H9 (cell line): ENCODE measurements at regions not wholly inside any gene's neighbourhood (a gene's known extent, or its start where the extent isn't known, plus 50 kb on each side); places are given as distances from the start of the nearest gene placed in this dataset.

Experiments
- DNase-seq: peaks from one replicate; pipeline ENCODE4 v3.0.0-alpha.2; 2017
- H2AFZ ChIP-seq: one replicate; pipeline ENCODE4 v1.6.1; 2013; ENCODE audit warnings: mild to moderate bottlenecking, low read length, control low read depth, moderate library complexity
- H2AK5ac ChIP-seq: 2 replicates; pipeline ENCODE4 v1.6.1; 2013; ENCODE audit warnings: low read length, control low read depth, mixed read lengths; ENCODE audit not compliant: insufficient read length
- H2BK120ac ChIP-seq: one replicate; pipeline ENCODE4 v1.6.1; 2013; ENCODE audit warnings: low read depth, mild to moderate bottlenecking, low read length, control low read depth, inconsistent platforms; ENCODE audit not compliant: poor library complexity, severe bottlenecking
- H2BK12ac ChIP-seq: 2 replicates; pipeline ENCODE4 v1.6.1; 2013; ENCODE audit warnings: low read length, control low read depth, mixed read lengths, low read depth; ENCODE audit not compliant: insufficient read length
- H2BK15ac ChIP-seq: 2 replicates; pipeline ENCODE4 v1.6.1; 2013; ENCODE audit warnings: low read depth, low read length, control low read depth
- H2BK20ac ChIP-seq: one replicate; pipeline ENCODE4 v1.6.1; 2013; ENCODE audit warnings: low read depth, mild to moderate bottlenecking, low read length, control low read depth, inconsistent platforms; ENCODE audit not compliant: poor library complexity, severe bottlenecking
- H2BK5ac ChIP-seq: 2 replicates; pipeline ENCODE4 v1.6.1; 2013; ENCODE audit warnings: low read length, control low read depth, mixed read lengths; ENCODE audit not compliant: insufficient read length
- H3K14ac ChIP-seq: 2 replicates; pipeline ENCODE4 v1.6.1; 2013; ENCODE audit warnings: low read length, control low read depth; ENCODE audit not compliant: insufficient read depth
- H3K18ac ChIP-seq: 2 replicates; pipeline ENCODE4 v1.6.1; 2013; ENCODE audit warnings: low read depth, mild to moderate bottlenecking, mixed read lengths, low read length, control low read depth; ENCODE audit not compliant: insufficient read length
- H3K23ac ChIP-seq: 2 replicates; pipeline ENCODE4 v1.6.1; 2013; ENCODE audit warnings: low read length, control low read depth, mixed read lengths, low read depth; ENCODE audit not compliant: insufficient read length
- H3K23me2 ChIP-seq: 2 replicates; pipeline ENCODE4 v1.6.1; 2013; ENCODE audit warnings: low read depth, mild to moderate bottlenecking, mixed read lengths, low read length, control low read depth; ENCODE audit not compliant: insufficient read length, poor library complexity, severe bottlenecking
- H3K27ac ChIP-seq: 2 replicates; pipeline ENCODE4 v1.5.1; 2013; ENCODE audit warnings: low read length, control low read depth, mixed read lengths, low read depth; ENCODE audit not compliant: insufficient read length
- H3K27me3 ChIP-seq: 2 replicates; pipeline ENCODE4 v1.6.1; 2013; ENCODE audit warnings: low read length, control low read depth, inconsistent platforms; ENCODE audit not compliant: insufficient read depth
- H3K4ac ChIP-seq: 2 replicates; pipeline ENCODE4 v1.6.1; 2013; ENCODE audit warnings: low read depth, mild to moderate bottlenecking, control low read depth, inconsistent platforms, low read length, moderate library complexity
- H3K4me1 ChIP-seq: 2 replicates; pipeline ENCODE4 v1.6.1; 2013; ENCODE audit warnings: low read length, control low read depth, inconsistent platforms; ENCODE audit not compliant: insufficient read depth
- H3K4me2 ChIP-seq: 2 replicates; pipeline ENCODE4 v1.6.1; 2013; ENCODE audit warnings: low read length, control low read depth, mixed read lengths; ENCODE audit not compliant: insufficient read length, insufficient read depth
- H3K56ac ChIP-seq: 2 replicates; pipeline ENCODE4 v1.6.1; 2013; ENCODE audit warnings: low read depth, mild to moderate bottlenecking, mixed read lengths, low read length, control low read depth; ENCODE audit not compliant: insufficient read length
- H3K79me1 ChIP-seq: 2 replicates; pipeline ENCODE4 v1.6.1; 2013; ENCODE audit warnings: low read depth, mild to moderate bottlenecking, moderate library complexity, low read length, control low read depth, inconsistent platforms; ENCODE audit not compliant: insufficient read depth, poor library complexity, severe bottlenecking
- H3K79me2 ChIP-seq: 2 replicates; pipeline ENCODE4 v1.6.1; 2013; ENCODE audit warnings: low read length, control low read depth, inconsistent platforms; ENCODE audit not compliant: insufficient read depth
- H3K9ac ChIP-seq: 2 replicates; pipeline ENCODE4 v1.6.1; 2013; ENCODE audit warnings: low read length, control low read depth, mixed read lengths; ENCODE audit not compliant: insufficient read length; ENCODE audit errors: extremely low read depth
- H3K9me3 ChIP-seq: one replicate; pipeline ENCODE4 v1.6.1; 2013; ENCODE audit warnings: low read depth, low read length, inconsistent platforms; ENCODE audit not compliant: control insufficient read depth
- H3T11ph ChIP-seq: one replicate; pipeline ENCODE4 v1.6.1; 2013; ENCODE audit warnings: mild to moderate bottlenecking, low read length, control low read depth, inconsistent platforms
- H4K20me1 ChIP-seq: one replicate; pipeline ENCODE4 v1.6.1; 2013; ENCODE audit not compliant: control insufficient read depth, insufficient read length, insufficient read depth
- H4K5ac ChIP-seq: 2 replicates; pipeline ENCODE4 v1.6.1; 2013; ENCODE audit warnings: low read depth, mild to moderate bottlenecking, mixed read lengths, low read length, control low read depth; ENCODE audit not compliant: insufficient read length
- H4K8ac ChIP-seq: replicated peaks from 2 replicates; pipeline ENCODE4 v1.6.1; 2013; ENCODE audit warnings: low read length, control low read depth, mixed read lengths, low read depth; ENCODE audit not compliant: insufficient read length
- H4K91ac ChIP-seq: 2 replicates; pipeline ENCODE4 v1.6.1; 2013; ENCODE audit warnings: low read depth, mild to moderate bottlenecking, moderate library complexity, mixed read lengths, low read length, control low read depth; ENCODE audit not compliant: insufficient read length
- H3K27ac Mint-ChIP-seq, 3 experiments: 2 replicates in 2 of 3; 3 replicates in 1 of 3; pipeline ENCODE4 v1.8.0; 2020 to 2021; ENCODE audit warnings: mixed read lengths in 3 of 3, mild to moderate bottlenecking in 1 of 3, moderate library complexity in 1 of 3
- H3K27me3 Mint-ChIP-seq: 2 replicates; pipeline ENCODE4 v1.8.0; 2021; ENCODE audit warnings: low read depth, mild to moderate bottlenecking, moderate library complexity, mixed read lengths
- H3K36me3 Mint-ChIP-seq, 3 experiments: 2 replicates in 2 of 3; 3 replicates in 1 of 3; pipeline ENCODE4 v1.8.0; 2020 to 2021; ENCODE audit warnings: low read depth in 3 of 3, mixed read lengths in 3 of 3; ENCODE audit not compliant: insufficient read depth in 1 of 3
- H3K4me1 Mint-ChIP-seq, 2 experiments: 2 replicates each; pipeline ENCODE4 v1.8.0; 2020; ENCODE audit warnings: mixed read lengths in 2 of 2
- H3K4me3 Mint-ChIP-seq, 2 experiments: 2 replicates in 1 of 2; 3 replicates in 1 of 2; pipeline ENCODE4 v1.8.0; 2020 to 2021; ENCODE audit warnings: mild to moderate bottlenecking in 2 of 2, mixed read lengths in 2 of 2, moderate library complexity in 1 of 2
- H3K9me3 Mint-ChIP-seq, 2 experiments: 2 replicates in 1 of 2; 3 replicates in 1 of 2; pipeline ENCODE4 v1.8.0; 2020; ENCODE audit warnings: mild to moderate bottlenecking in 2 of 2, mixed read lengths in 2 of 2, moderate library complexity in 1 of 2
- CTCF ChIP-seq: fragments of 200-600 bp; sonication (generic); conservative IDR thresholded peaks from 3 replicates; pipeline ENCODE4 v1.8.0; 2021; ENCODE audit warnings: antibody characterized with exemption, mild to moderate bottlenecking
- WGBS: extraction: QIAGEN DNeasy Blood & Tissue Kit; methylation state at CpG from one replicate; pipeline ENCODE4 v1.1.7; 2013; ENCODE audit warnings: missing lambda C conversion rate, low lambda C conversion rate, mixed read lengths; ENCODE audit not compliant: insufficient read length; ENCODE audit errors: extremely low coverage; 5-methylcytosine and 5-hydroxymethylcytosine counted together

- whole genome bisulfite sequencing, result no CpG with 5 or more reads among the region's 4 CpGs
- Mint-ChIP-seq H3K27ac (peak overlapping the region in 1 of 3 experiments; percentile 73; a peak in 1 of 7 replicates), H3K36me3 (peaks cover 6 to 11% (median 7%) of the 10 kb centered on the region in 3 experiments), H3K9me3 (peaks cover 12 to 13% of the 10 kb centered on the region in 2 experiments), H3K27me3 (peaks cover 2% of the 10 kb centered on the region; the same call in 1 of the 2 replicates), H3K4me3 (no peak overlapping the region), H3K4me1 (0 out of 4 replicates have a peak, but pooled peaks cover 0 to 3% of the 10 kb centered on the region in 2 experiments)
- Histone ChIP-seq H3K79me1 (no peaks in the 10 kb centered on the region), H3K9me3 (no peaks in the 10 kb centered on the region), H3K23ac (no peak overlapping the region), H3K79me2 (no peaks in the 10 kb centered on the region), H3K14ac (no peak overlapping the region), H3K9ac (no peak overlapping the region), H3K23me2 (no peaks in the 10 kb centered on the region), H2BK20ac (no peak overlapping the region), H4K91ac (no peak overlapping the region), H2AK5ac (no peak overlapping the region), H3K4ac (no peak overlapping the region), H3K27ac (no peak overlapping the region), H3K56ac (no peak overlapping the region), H4K5ac (no peak overlapping the region), H4K8ac (no peak overlapping the region), H3K18ac (no peak overlapping the region), H3T11ph (no peak overlapping the region), H3K4me1 (no peaks in the 10 kb centered on the region), H2BK15ac (no peak overlapping the region), H2BK12ac (no peak overlapping the region), H4K20me1 (no peaks in the 10 kb centered on the region), H2BK5ac (no peak overlapping the region), H2AFZ (no peak overlapping the region), H3K27me3 (no peaks in the 10 kb centered on the region), H3K4me2 (no peak overlapping the region), H2BK120ac (no peak overlapping the region)
- no peak for DNase-seq
- no peak for TF ChIP-seq CTCF
Observed at GRCh38 chr16:17728196-17728595, 257.4 kb upstream of the XYLT1 start.
